Endothelial cell of umbilical vein (primary cell): ENCODE measurements at regions not wholly inside any gene's neighbourhood (a gene's known extent, or its start where the extent isn't known, plus 50 kb on each side); places are given as distances from the start of the nearest gene placed in this dataset.
"Not testable (repeated sequence)": the region's sequence is repeated elsewhere in the genome, so short reads cannot be mapped to it uniquely, and the experiment has no call there.

ENCODE experiments used
- BruUV-seq: library from RNA; stranded (reverse); fragments of 400-500 nt; replicated peaks from 2 replicates; lab custom pipeline; 2021; lab: Mats Ljungman, UMichigan
- CTCF ChIA-PET: fragments of 300-600, 350-600 bp; sonication (Branson Sonifier 250); formaldehyde crosslinking; loops from one replicate; lab custom pipeline; 2021; ENCODE audit warnings: antibody characterized with exemption, inconsistent platforms; lab: Charles Lee
- POLR2A ChIA-PET: fragments of 300-600, 350-600 bp; sonication (Branson Sonifier 250); formaldehyde crosslinking; loops from one replicate; lab custom pipeline; 2021; ENCODE audit warnings: antibody characterized with exemption, inconsistent platforms; lab: Charles Lee
- DNase-seq: peaks from one replicate; pipeline ENCODE4 v3.0.0-alpha.2; 2011; ENCODE audit warnings: low read depth, low spot score
- FAIRE-seq: peaks from 2 replicates; lab custom pipeline; 2011; peaks lifted over from hg19 to GRCh38; lab: Jason Lieb, UNC
- H2AFZ ChIP-seq: 2 replicates; pipeline ENCODE4 v1.6.0; 2012; ENCODE audit warnings: low read depth, low read length, control low read depth, inconsistent platforms
- H3K27ac ChIP-seq: 2 replicates; pipeline ENCODE4 v1.5.1; 2011; ENCODE audit warnings: low read depth, mild to moderate bottlenecking, control low read depth, low read length, moderate library complexity; ENCODE audit not compliant: insufficient read depth
- H3K27me3 ChIP-seq, 2 experiments: 2 replicates each; pipeline versions ENCODE4 v1.6.0 to v1.6.1; 2011; ENCODE audit warnings: low read length in 2 of 2, mixed read lengths in 1 of 2; ENCODE audit not compliant: control insufficient read depth in 2 of 2, insufficient read depth in 2 of 2
- H3K36me3 ChIP-seq, 2 experiments: 2 replicates in 1 of 2; 3 replicates in 1 of 2; pipeline ENCODE4 v1.5.1; 2011; ENCODE audit warnings: low read length in 2 of 2, mild to moderate bottlenecking in 1 of 2, moderate library complexity in 1 of 2; ENCODE audit not compliant: control insufficient read depth in 2 of 2, insufficient read depth in 2 of 2; ENCODE audit errors: extremely low read depth in 1 of 2
- H3K4me1 ChIP-seq: 3 replicates; pipeline ENCODE4 v1.5.1; 2011; ENCODE audit warnings: mild to moderate bottlenecking, low read length; ENCODE audit not compliant: control insufficient read depth, insufficient read depth; ENCODE audit errors: extremely low read depth
- H3K4me2 ChIP-seq: 2 replicates; pipeline ENCODE4 v1.6.1; 2011; ENCODE audit warnings: low read length, control low read depth, mixed read lengths; ENCODE audit not compliant: insufficient read depth
- H3K4me3 ChIP-seq, 3 experiments: fragments of 200-600 bp in 1 of 3; sonication (generic), shearing (Covaris generic) in 1 of 3; replicated peaks in 1 of 3; 2 replicates each; pipeline ENCODE4 v1.5.1; 2011 to 2016; ENCODE audit warnings: control low read depth in 3 of 3, low read length in 3 of 3, mild to moderate bottlenecking in 2 of 3, inconsistent platforms in 1 of 3, low read depth in 1 of 3, moderate library complexity in 1 of 3; ENCODE audit not compliant: insufficient read depth in 1 of 3
- H3K79me2 ChIP-seq: 2 replicates; pipeline ENCODE4 v1.6.0; 2012; ENCODE audit warnings: low read length, inconsistent platforms; ENCODE audit not compliant: control insufficient read depth, insufficient read depth
- H3K9ac ChIP-seq: replicated peaks from 2 replicates; pipeline ENCODE3; 2011; ENCODE audit warnings: low read length, control low read depth; ENCODE audit not compliant: insufficient read depth; ENCODE audit errors: extremely low read depth
- H3K9me1 ChIP-seq: replicated peaks from 3 replicates; pipeline ENCODE4 v1.6.0; 2011; ENCODE audit warnings: mild to moderate bottlenecking, low read length; ENCODE audit not compliant: control insufficient read depth, insufficient read depth; ENCODE audit errors: extremely low read depth
- H3K9me3 ChIP-seq: replicated peaks from 2 replicates; pipeline ENCODE4 v1.5.1; 2012; ENCODE audit warnings: low read length, inconsistent platforms; ENCODE audit not compliant: control insufficient read depth, insufficient read depth
- H4K20me1 ChIP-seq: replicated peaks from 2 replicates; pipeline ENCODE3; 2011; ENCODE audit warnings: mild to moderate bottlenecking, low read length; ENCODE audit not compliant: control insufficient read depth, insufficient read depth; ENCODE audit errors: extremely low read depth
- EZH2 ChIP-seq: IDR thresholded peaks from 2 replicates; pipeline ENCODE4 v1.6.1; 2012; ENCODE audit warnings: borderline replicate concordance, low read depth, mild to moderate bottlenecking, moderate library complexity, low read length, inconsistent platforms; ENCODE audit not compliant: severe bottlenecking
- FOS ChIP-seq: IDR thresholded peaks from 2 replicates; pipeline ENCODE4 v1.6.1; 2011; ENCODE audit warnings: mild to moderate bottlenecking, low read length, moderate library complexity, borderline replicate concordance; ENCODE audit not compliant: insufficient read depth
- JUN ChIP-seq: IDR thresholded peaks from 2 replicates; pipeline ENCODE4 v1.6.1; 2011; ENCODE audit warnings: borderline replicate concordance, low read depth; ENCODE audit not compliant: insufficient read length, insufficient read depth
- MYC ChIP-seq: IDR thresholded peaks from one replicate; pipeline ENCODE4 v1.6.1; 2011; ENCODE audit warnings: mild to moderate bottlenecking, low read depth, low read length
- POLR2A ChIP-seq: IDR thresholded peaks from 2 replicates; pipeline ENCODE4 v1.6.1; 2012; ENCODE audit warnings: low read depth, mild to moderate bottlenecking, control low read depth, low read length
- POLR2AphosphoS5 ChIP-seq: IDR thresholded peaks from 2 replicates; pipeline ENCODE4 v1.6.1; 2012; ENCODE audit warnings: low read depth, mild to moderate bottlenecking, control low read depth, low read length, moderate library complexity; ENCODE audit not compliant: insufficient read depth
- dilution Hi-C: fragments of 300-500 bp; cut with MboI; formaldehyde crosslinking; loops from one replicate; pipeline ENCODE4 v1.15.0; 2019; ENCODE audit warnings: low sequenced_read_pairs; ENCODE audit not compliant: extremely low pct_ligation_motif_present
- intact Hi-C: fragments of 100-400 bp; cut with micrococcal nuclease; formaldehyde crosslinking; loops from one replicate; pipeline ENCODE4 v1.10.0; 2022
- TF ChIP-seq, protein P1 (sequence below), 2 donors: IDR thresholded peaks; 1 replicate in 1 of 2; 2 replicates in 1 of 2; pipeline ENCODE4 v1.5.1; 2011; ENCODE audit warnings: low read length in 2 of 2, mild to moderate bottlenecking in 2 of 2, moderate library complexity in 2 of 2, control low read depth in 1 of 2, inconsistent platforms in 1 of 2, low read depth in 1 of 2; ENCODE audit not compliant: insufficient read depth in 1 of 2; ENCODE audit errors: extremely low read depth in 1 of 2

DNA sequence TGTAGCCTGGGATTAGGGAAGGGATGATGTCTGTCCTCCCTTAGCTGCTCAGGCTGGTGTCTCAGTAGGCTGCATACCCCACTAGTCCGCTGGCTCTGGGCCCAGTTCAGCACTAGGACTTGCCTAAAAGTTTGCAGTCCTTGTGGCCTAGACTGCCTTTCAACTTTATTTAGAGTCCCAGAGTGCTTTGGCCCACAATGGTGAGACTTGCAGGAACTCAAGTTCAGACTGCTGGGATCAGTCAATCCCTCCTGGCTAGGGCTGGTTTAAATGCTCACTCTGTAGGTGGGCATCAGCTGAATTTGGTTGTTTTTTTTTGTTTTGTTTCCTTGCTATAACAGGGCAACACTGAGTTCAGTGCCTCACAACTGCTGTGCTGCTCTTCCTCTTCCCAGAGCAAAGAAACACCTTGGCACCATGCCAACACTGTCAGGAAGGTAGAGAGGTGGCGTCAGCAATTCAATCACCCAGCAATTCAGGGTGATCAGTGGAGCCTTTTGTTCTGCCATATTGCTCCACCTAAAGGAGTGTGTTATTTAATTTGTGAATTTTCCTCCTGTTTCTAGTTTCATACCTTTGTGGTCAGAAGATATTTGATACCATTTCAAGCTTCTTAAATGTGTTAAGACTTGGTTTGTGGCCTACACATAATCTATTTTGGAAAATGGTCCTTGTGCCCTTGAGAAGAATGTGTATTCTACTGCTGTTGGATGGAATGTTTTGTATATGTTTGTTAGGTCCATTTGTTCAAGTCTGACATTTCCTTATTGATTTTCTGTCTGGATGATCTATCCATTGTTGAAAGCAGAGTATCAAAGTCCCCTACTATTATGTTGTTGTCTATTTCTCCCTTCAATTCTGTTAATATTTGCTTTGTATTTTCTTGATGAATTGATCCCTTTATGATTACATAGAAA lies 284.0 kb upstream of the PMFBP1 start:
- Histone ChIP-seq H3K36me3 (no peaks in the 10 kb centered on the region), H3K4me2 (no peak overlapping the region), H3K9me1 (no peaks in the 10 kb centered on the region), H3K4me1 (no peaks in the 10 kb centered on the region), H3K27ac (no peak overlapping the region), H3K9me3 (no peaks in the 10 kb centered on the region), H3K4me3 (no peak overlapping the region), H3K27me3 (no peaks in the 10 kb centered on the region), H3K9ac (no peak overlapping the region), H4K20me1 (no peaks in the 10 kb centered on the region), H2AFZ (no peak overlapping the region), H3K79me2 (no peaks in the 10 kb centered on the region)
- TF ChIP-seq POLR2A (no peak), MYC (no peak), POLR2AphosphoS5 (no peak), EZH2 (no peak), JUN (no peak), FOS (no peak)
- TF ChIP-seq, protein P1, sequence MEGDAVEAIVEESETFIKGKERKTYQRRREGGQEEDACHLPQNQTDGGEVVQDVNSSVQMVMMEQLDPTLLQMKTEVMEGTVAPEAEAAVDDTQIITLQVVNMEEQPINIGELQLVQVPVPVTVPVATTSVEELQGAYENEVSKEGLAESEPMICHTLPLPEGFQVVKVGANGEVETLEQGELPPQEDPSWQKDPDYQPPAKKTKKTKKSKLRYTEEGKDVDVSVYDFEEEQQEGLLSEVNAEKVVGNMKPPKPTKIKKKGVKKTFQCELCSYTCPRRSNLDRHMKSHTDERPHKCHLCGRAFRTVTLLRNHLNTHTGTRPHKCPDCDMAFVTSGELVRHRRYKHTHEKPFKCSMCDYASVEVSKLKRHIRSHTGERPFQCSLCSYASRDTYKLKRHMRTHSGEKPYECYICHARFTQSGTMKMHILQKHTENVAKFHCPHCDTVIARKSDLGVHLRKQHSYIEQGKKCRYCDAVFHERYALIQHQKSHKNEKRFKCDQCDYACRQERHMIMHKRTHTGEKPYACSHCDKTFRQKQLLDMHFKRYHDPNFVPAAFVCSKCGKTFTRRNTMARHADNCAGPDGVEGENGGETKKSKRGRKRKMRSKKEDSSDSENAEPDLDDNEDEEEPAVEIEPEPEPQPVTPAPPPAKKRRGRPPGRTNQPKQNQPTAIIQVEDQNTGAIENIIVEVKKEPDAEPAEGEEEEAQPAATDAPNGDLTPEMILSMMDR (IDR thresholded peaks at IDR 0.05; ENCODE audit: extremely low read depth in 1 of 2, insufficient read depth in 1 of 2, low read depth in 1 of 2, low read length in 2 of 2): no peak
- CTCF ChIA-PET: interaction anchor here (1.7 kb wide), 1 partner anchor 11 kb away, joined by 8 read pairs; no protein-coding TSS in a partner anchor
- FAIRE-seq (no peak), DNase-seq (peak; percentile 20)
- dilution Hi-C loops (loop anchor here (25.0 kb wide), 1 partner anchor 319 kb away; no protein-coding TSS in a partner anchor), intact Hi-C loops (no loop called here)
- POLR2A ChIA-PET: no interaction called here
- no TSS peak for BruUV-seq

DNA sequence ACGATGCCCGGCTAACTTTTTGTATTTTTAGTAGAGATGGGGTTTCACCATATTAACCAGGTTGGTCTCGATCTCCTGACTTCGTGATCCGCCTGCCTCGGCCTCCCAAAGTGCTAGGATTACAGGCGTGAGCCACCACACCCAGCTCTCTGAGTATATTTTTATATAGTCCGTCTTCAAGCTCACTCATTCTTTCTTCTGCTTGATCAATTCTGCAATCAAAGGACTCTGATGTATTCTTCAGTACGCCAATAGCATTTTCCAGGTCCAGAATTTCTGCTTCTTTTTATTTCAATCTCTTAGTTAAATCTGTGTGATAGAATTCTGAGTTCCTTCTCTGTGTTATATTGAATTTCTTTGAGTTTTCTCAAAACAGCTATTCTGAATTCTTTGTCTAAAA lies 281.9 kb upstream of the PMFBP1 start:
- H3K27ac ChIP-seq, intact Hi-C loops, DNase-seq, H3K79me2 ChIP-seq, H3K36me3 ChIP-seq, H2AFZ ChIP-seq, H3K9me3 ChIP-seq, POLR2A ChIA-PET, H3K9me1 ChIP-seq, H3K27me3 ChIP-seq, H3K9ac ChIP-seq, H3K4me3 ChIP-seq, H3K4me1 ChIP-seq, H3K4me2 ChIP-seq, H4K20me1 ChIP-seq, BruUV-seq, FAIRE-seq: not testable (repeated sequence)
- dilution Hi-C loops: loop anchor here (25.0 kb wide), 1 partner anchor 317 kb away; no protein-coding TSS in a partner anchor
- CTCF ChIA-PET: interaction anchor here (1.9 kb wide), 1 partner anchor 13 kb away, joined by 6 read pairs; no protein-coding TSS in a partner anchor
